ENCODE measurements at regions not wholly inside any gene's neighbourhood (a gene's known extent, or its start where the extent isn't known, plus 50 kb on each side); places are given as distances from the start of the nearest gene placed in this dataset.

- no peak for TF ChIP-seq POLR2A (IDR thresholded peaks at IDR 0.05)
- TF ChIP-seq CTCF (IDR thresholded peaks at IDR 0.05) = no peak
- DNase-seq (ENCODE audit: low spot score in 2 of 2) = no peak
- intact Hi-C loops (cut with DNase I; ENCODE audit: low total_unique reads) = no loop called here
- H3K4me3 ChIP-seq (ENCODE audit: low read depth, poor library complexity, severe bottlenecking) = no peak overlapping the region
- WGBS, 2 donors = 69 to 76% methylated on average over 4 of the region's 4 CpGs
Observed at GRCh38 chr7:145265180-145265579, 429.3 kb upstream of the TPK1 start.

- 0% methylated on average over 1 of the region's 1 CpG for WGBS, 2 donors
- no peak for DNase-seq (ENCODE audit: low spot score in 2 of 2)
- H3K4me3 ChIP-seq (ENCODE audit: low read depth, poor library complexity, severe bottlenecking) = no peak overlapping the region
- intact Hi-C loops (cut with DNase I; ENCODE audit: low total_unique reads) = no loop called here
- TF ChIP-seq CTCF (IDR thresholded peaks at IDR 0.05) = no peak
Observed at GRCh38 chr7:145263886-145264285, 428.0 kb upstream of the TPK1 start.

GRCh38 chr7:145252031-145252430 lies 416.2 kb upstream of the TPK1 start:
- intact Hi-C loops (cut with DNase I; ENCODE audit: low total_unique reads) = no loop called here
- TF ChIP-seq CTCF (IDR thresholded peaks at IDR 0.05) = no peak
- TF ChIP-seq POLR2A (IDR thresholded peaks at IDR 0.05) = no peak
- no peak overlapping the region for H3K4me3 ChIP-seq (ENCODE audit: low read depth, poor library complexity, severe bottlenecking)
- DNase-seq (ENCODE audit: low spot score in 2 of 2) = no peak

- TF ChIP-seq POLR2A (IDR thresholded peaks at IDR 0.05) = no peak
- no peak for TF ChIP-seq CTCF (IDR thresholded peaks at IDR 0.05)
- intact Hi-C loops (cut with DNase I; ENCODE audit: low total_unique reads) = no loop called here
- 41 to 50% methylated on average over 4 of the region's 4 CpGs for WGBS, 2 donors
- H3K4me3 ChIP-seq (ENCODE audit: low read depth, poor library complexity, severe bottlenecking) = no peak overlapping the region
- no peak for DNase-seq (ENCODE audit: low spot score in 2 of 2)
Observed at GRCh38 chr7:145224775-145225174, 388.9 kb upstream of the TPK1 start.

GRCh38 chr7:145219461-145219860 lies 383.6 kb upstream of the TPK1 start:
- 50 to 72% methylated on average over 4 of the region's 4 CpGs for WGBS, 2 donors
- intact Hi-C loops (cut with DNase I; ENCODE audit: low total_unique reads) = no loop called here
- H3K4me3 ChIP-seq (ENCODE audit: low read depth, poor library complexity, severe bottlenecking) = no peak overlapping the region
- no peak for DNase-seq (ENCODE audit: low spot score in 2 of 2)
- TF ChIP-seq POLR2A (IDR thresholded peaks at IDR 0.05) (no peak), CTCF (IDR thresholded peaks at IDR 0.05) (no peak)

GRCh38 chr7:145216866-145217265 lies 381.0 kb upstream of the TPK1 start:
- WGBS, 2 donors = 72 to 78% methylated on average over 4 of the region's 4 CpGs
- DNase-seq (ENCODE audit: low spot score in 2 of 2) = no peak
- TF ChIP-seq CTCF (IDR thresholded peaks at IDR 0.05) (no peak), POLR2A (IDR thresholded peaks at IDR 0.05) (no peak)
- H3K4me3 ChIP-seq (ENCODE audit: low read depth, poor library complexity, severe bottlenecking) = no peak overlapping the region
- intact Hi-C loops (cut with DNase I; ENCODE audit: low total_unique reads) = no loop called here
